ENCODE measurements at regions not wholly inside any gene's neighbourhood (a gene's known extent, or its start where the extent isn't known, plus 50 kb on each side); places are given as distances from the start of the nearest gene placed in this dataset.

GRCh38 chr2:114274957-114275356 lies 167.5 kb upstream of the DPP10 start (continued):
- TF ChIP-seq HOXC10 (CRISPR knock-in tag; IDR thresholded peaks at IDR 0.05) (no peak), ZSCAN16 (tag by site-specific recombination; IDR thresholded peaks at IDR 0.05) (no peak), WT1 (tag by site-specific recombination; IDR thresholded peaks at IDR 0.05) (no peak), ATF2 (tag by site-specific recombination; IDR thresholded peaks at IDR 0.05; ENCODE audit: low read depth) (no peak), ZNF394 (tag by site-specific recombination; IDR thresholded peaks at IDR 0.05; ENCODE audit: borderline replicate concordance) (no peak), ZNF138 (tag by site-specific recombination; IDR thresholded peaks at IDR 0.05; ENCODE audit: borderline replicate concordance) (no peak), EGR2 (tag by site-specific recombination; IDR thresholded peaks at IDR 0.05; ENCODE audit: low read depth) (no peak), ZNF677 (tag by site-specific recombination; IDR thresholded peaks at IDR 0.05) (no peak), ZNF433 (tag by site-specific recombination; IDR thresholded peaks at IDR 0.05; ENCODE audit: low read depth) (no peak)

- H3K36me3 ChIP-seq (ENCODE audit: control insufficient read depth in 2 of 2, insufficient read depth in 1 of 2, low read length in 2 of 2), result no peaks in the 10 kb centered on the region
- no peak for TF ChIP-seq ZNF777 (tag by site-specific recombination; IDR thresholded peaks at IDR 0.05; ENCODE audit: borderline replicate concordance)
- TF ChIP-seq ATF2 (tag by site-specific recombination; IDR thresholded peaks at IDR 0.05; ENCODE audit: low read depth), result no peak
- TF ChIP-seq ZNF112 (tag by site-specific recombination; IDR thresholded peaks at IDR 0.05), result no peak
- TF ChIP-seq ZXDB (tag by site-specific recombination; IDR thresholded peaks at IDR 0.05), result no peak
- TF ChIP-seq ZNF600 (tag by site-specific recombination; IDR thresholded peaks at IDR 0.05), result no peak
- TF ChIP-seq ZNF791 (tag by site-specific recombination; IDR thresholded peaks at IDR 0.05), result no peak
- no peak for TF ChIP-seq ZNF549 (tag by site-specific recombination; IDR thresholded peaks at IDR 0.05)
- no peak for TF ChIP-seq SP3 (tag by site-specific recombination; IDR thresholded peaks at IDR 0.05)
- TF ChIP-seq ZNF501 (tag by site-specific recombination; IDR thresholded peaks at IDR 0.05), result no peak
- TF ChIP-seq ZNF510 (tag by site-specific recombination; IDR thresholded peaks at IDR 0.05; ENCODE audit: insufficient replicate concordance), result no peak
- TF ChIP-seq SCRT2 (tag by site-specific recombination; IDR thresholded peaks at IDR 0.05), result no peak
- TF ChIP-seq ZNF645 (tag by site-specific recombination; IDR thresholded peaks at IDR 0.05), result no peak
- TF ChIP-seq ZNF398 (tag by site-specific recombination; IDR thresholded peaks at IDR 0.05), result no peak
- TF ChIP-seq ZNF776 (tag by site-specific recombination; IDR thresholded peaks at IDR 0.05; ENCODE audit: borderline replicate concordance), result no peak
- no peak for TF ChIP-seq ZNF626 (tag by site-specific recombination; IDR thresholded peaks at IDR 0.05)
- no peak for TF ChIP-seq INSM2 (tag by site-specific recombination; IDR thresholded peaks at IDR 0.05)
- ChIA-PET CTCF (no interaction called here), POLR2A (no interaction called here)
- no peak overlapping the region for H3K27ac ChIP-seq (ENCODE audit: extremely low read depth, low read depth, low read length)
- no peaks in the 10 kb centered on the region for H3K9me3 ChIP-seq (ENCODE audit: control insufficient read depth, insufficient read depth, low read depth, low read length)
- H3K4me3 ChIP-seq (ENCODE audit: low read depth, low read length), result no peak overlapping the region
- H3K4me1 ChIP-seq (ENCODE audit: control insufficient read depth, insufficient read depth, low read length), result no peaks in the 10 kb centered on the region
These were observed 161.3 kb upstream of the DPP10 start for GRCh38 chr2:114281188-114281587.

Data from HEK293 (cell line).